ENCODE measurements at regions not wholly inside any gene's neighbourhood (a gene's known extent, or its start where the extent isn't known, plus 50 kb on each side); places are given as distances from the start of the nearest gene placed in this dataset.

- no peak overlapping the region for H3K27ac Mint-ChIP-seq
- DNase-seq (ENCODE audit: low spot score) (no peak), ATAC-seq (no peak)
- H3K4me3 Mint-ChIP-seq = no peak overlapping the region
- Histone ChIP-seq H3K27me3 (ENCODE audit: insufficient read depth) (no peaks in the 10 kb centered on the region), H4K20me1 (replicated peaks; ENCODE audit: insufficient read depth) (no peaks in the 10 kb centered on the region), H3K4me3 (no peak overlapping the region), H3K27ac (ENCODE audit: low read depth) (no peak overlapping the region), H2AFZ (0 out of 2 replicates have a peak overlapping the region, but pooled peaks have one; percentile 48), H3K79me2 (replicated peaks; ENCODE audit: insufficient read depth) (no peaks in the 10 kb centered on the region), H3K36me3 (ENCODE audit: insufficient read depth) (no peaks in the 10 kb centered on the region; the same call in 1 of the 2 replicates), H3K4me1 (ENCODE audit: insufficient read depth) (no peaks in the 10 kb centered on the region), H3K4me2 (no peak overlapping the region), H3K9me2 (ENCODE audit: insufficient read depth) (peaks cover 22% of the 10 kb centered on the region), H3F3A (replicated peaks; ENCODE audit: low read depth) (peaks cover 2% of the 10 kb centered on the region; the same call in 1 of the 2 replicates)
- no peaks in the 10 kb centered on the region for H3K4me1 Mint-ChIP-seq
- H3K36me3 Mint-ChIP-seq (ENCODE audit: low read depth) = no peaks in the 10 kb centered on the region
- no peaks in the 10 kb centered on the region for H3K9me3 Mint-ChIP-seq
- no peaks in the 10 kb centered on the region for H3K27me3 Mint-ChIP-seq (ENCODE audit: insufficient read depth, low read depth, poor library complexity)
- TF ChIP-seq CREB1 (CRISPR knock-in tag; IDR thresholded peaks at IDR 0.05; ENCODE audit: low read depth) (no peak), ZNF114 (CRISPR knock-in tag; IDR thresholded peaks at IDR 0.05) (no peak)
Observed at GRCh38 chr16:22664132-22664531, 149.8 kb upstream of the HS3ST2 start.

DNA sequence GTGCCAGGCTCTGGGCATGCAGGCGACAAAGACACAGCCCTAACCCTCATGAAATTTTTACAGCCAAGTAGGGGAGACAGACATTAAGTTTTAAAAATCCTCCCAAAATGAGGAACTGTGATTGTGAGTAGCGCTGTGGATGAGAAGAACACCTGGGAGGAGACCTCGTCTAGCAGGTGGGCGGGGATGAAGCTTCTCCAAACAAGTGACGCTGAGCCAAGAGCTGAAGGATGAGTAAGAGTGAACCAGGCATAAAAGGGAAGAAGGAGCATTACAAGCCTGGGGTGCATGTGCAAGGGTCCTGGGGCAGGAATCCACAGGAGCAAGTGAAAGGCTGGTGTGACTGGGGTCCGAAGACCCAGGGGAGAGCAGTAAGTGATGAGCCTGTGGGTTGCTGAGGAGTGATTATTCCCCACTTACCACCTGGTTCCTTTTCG, 149.4 kb upstream of the HS3ST2 start:
- no peaks in the 10 kb centered on the region for H3K4me1 Mint-ChIP-seq
- DNase-seq (ENCODE audit: low spot score) = no peak
- ATAC-seq = no peak
- peaks cover 20% of the 10 kb centered on the region for H3K9me2 ChIP-seq (ENCODE audit: insufficient read depth)
- no peak for TF ChIP-seq CTCF (conservative IDR thresholded peaks at IDR 0.05; ENCODE audit: low read depth in 2 of 2)
- no peak for TF ChIP-seq ZNF462 (CRISPR knock-in tag; IDR thresholded peaks at IDR 0.05)
- TF ChIP-seq ZNF331 (CRISPR knock-in tag; IDR thresholded peaks at IDR 0.05; ENCODE audit: low read depth) = no peak
- no peak for TF ChIP-seq CREB1 (CRISPR knock-in tag; IDR thresholded peaks at IDR 0.05; ENCODE audit: low read depth)
- no peak for TF ChIP-seq ZNF114 (CRISPR knock-in tag; IDR thresholded peaks at IDR 0.05)
- TF ChIP-seq, protein P1, sequence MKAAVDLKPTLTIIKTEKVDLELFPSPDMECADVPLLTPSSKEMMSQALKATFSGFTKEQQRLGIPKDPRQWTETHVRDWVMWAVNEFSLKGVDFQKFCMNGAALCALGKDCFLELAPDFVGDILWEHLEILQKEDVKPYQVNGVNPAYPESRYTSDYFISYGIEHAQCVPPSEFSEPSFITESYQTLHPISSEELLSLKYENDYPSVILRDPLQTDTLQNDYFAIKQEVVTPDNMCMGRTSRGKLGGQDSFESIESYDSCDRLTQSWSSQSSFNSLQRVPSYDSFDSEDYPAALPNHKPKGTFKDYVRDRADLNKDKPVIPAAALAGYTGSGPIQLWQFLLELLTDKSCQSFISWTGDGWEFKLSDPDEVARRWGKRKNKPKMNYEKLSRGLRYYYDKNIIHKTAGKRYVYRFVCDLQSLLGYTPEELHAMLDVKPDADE (IDR thresholded peaks at IDR 0.05) = no peak
- no peak for TF ChIP-seq STAT1 (IDR thresholded peaks at IDR 0.05; ENCODE audit: unreplicated experiment)
- no peak overlapping the region for H3K27ac ChIP-seq (ENCODE audit: low read depth)
- H3K4me3 Mint-ChIP-seq = no peak overlapping the region
- H3K27me3 ChIP-seq (ENCODE audit: insufficient read depth) = no peaks in the 10 kb centered on the region
- H3F3A ChIP-seq (replicated peaks; ENCODE audit: low read depth) = peaks cover 3% of the 10 kb centered on the region; the same call in 1 of the 2 replicates
- no peaks in the 10 kb centered on the region; the same call in 1 of the 2 replicates for H3K36me3 ChIP-seq (ENCODE audit: insufficient read depth)
- H4K20me1 ChIP-seq (replicated peaks; ENCODE audit: insufficient read depth) = no peaks in the 10 kb centered on the region
- no peaks in the 10 kb centered on the region for H3K9me3 Mint-ChIP-seq
- H3K4me3 ChIP-seq = no peak overlapping the region
- H2AFZ ChIP-seq = peak overlapping the region; percentile 48; the same call in 1 of the 2 replicates
- no peaks in the 10 kb centered on the region for H3K79me2 ChIP-seq (replicated peaks; ENCODE audit: insufficient read depth)
- H3K36me3 Mint-ChIP-seq (ENCODE audit: low read depth) = no peaks in the 10 kb centered on the region
- H3K4me2 ChIP-seq = no peak overlapping the region
- H3K27me3 Mint-ChIP-seq (ENCODE audit: insufficient read depth, low read depth, poor library complexity) = no peaks in the 10 kb centered on the region
- no peak overlapping the region for H3K27ac Mint-ChIP-seq
- H3K4me1 ChIP-seq (ENCODE audit: insufficient read depth) = no peaks in the 10 kb centered on the region
